DMS53 (cell line): ENCODE measurements at regions not wholly inside any gene's neighbourhood (a gene's known extent, or its start where the extent isn't known, plus 50 kb on each side); places are given as distances from the start of the nearest gene placed in this dataset.

Experiments used
- DNase-seq: peaks from one replicate; lab custom pipeline; 2025; lab: John Stamatoyannopoulos, UW

DNA sequence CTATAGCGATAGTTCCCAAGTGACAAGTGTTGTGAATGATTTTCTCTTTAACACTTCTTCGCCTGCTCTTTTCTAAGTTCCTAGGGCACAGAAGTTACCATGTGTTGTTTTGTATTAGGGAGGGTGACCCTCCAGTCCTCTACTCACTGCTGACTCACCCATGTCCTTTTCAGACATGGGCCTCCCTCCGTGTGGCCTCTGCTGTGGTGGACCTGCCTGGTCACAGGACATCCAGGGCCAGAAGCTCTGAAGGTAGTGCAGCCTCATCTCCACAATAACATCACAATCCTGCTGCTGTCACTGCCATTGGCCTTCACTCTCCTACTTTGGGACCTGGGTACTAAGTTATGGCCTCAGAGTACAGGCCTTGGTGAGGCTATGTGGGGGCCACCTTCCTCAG is 87.1 kb upstream of the TNFAIP3 start:
- no peak for DNase-seq

DNA sequence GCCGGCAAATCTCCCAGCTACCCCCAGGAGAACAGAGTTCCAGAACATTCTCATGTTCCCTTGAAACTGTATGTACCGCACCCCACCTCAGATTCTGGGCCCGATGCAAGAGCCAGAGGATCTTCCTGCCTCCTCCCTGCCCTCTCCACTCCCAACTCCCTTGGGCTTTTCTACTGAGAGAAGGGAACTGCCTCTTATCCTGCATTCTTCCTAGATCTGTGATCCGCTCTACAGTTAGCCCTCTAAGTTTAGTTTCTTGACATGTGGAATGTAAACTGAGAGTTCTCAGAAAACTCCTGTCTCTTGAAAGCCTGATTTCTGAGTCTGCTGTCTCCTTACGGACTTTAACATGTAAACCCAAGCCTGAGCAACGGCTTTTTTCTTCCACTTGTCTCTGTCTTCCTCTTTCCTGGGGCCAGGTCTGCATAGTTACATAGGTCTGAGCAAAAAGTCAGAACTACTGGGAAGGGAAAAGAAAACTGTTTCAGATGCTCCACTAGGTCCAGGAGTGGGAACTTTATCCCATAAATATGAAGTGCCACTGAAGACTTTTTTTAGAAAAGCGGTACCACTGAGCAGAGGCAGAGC is 86.5 kb upstream of the TNFAIP3 start:
- no peak for DNase-seq

DNA sequence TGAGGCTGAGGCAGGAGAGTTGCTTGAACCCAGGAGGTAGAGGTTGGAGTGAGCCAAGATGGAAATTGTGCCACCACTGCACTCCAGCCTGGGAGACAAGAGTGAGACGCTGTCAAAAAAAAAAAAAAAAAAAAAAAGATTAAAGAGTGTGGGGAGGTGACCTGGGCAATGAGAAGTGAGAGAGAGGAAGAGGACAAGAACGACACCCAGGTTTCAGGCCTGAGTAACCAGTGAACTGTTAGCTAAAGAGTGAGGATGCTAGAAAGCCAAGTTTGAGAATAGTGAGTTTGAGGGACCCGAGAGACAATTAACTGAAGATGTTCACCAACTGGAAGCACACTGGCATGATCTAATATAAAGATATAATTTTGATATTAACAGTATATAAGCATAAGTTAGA is 85.4 kb upstream of the TNFAIP3 start:
- DNase-seq = no peak

DNA sequence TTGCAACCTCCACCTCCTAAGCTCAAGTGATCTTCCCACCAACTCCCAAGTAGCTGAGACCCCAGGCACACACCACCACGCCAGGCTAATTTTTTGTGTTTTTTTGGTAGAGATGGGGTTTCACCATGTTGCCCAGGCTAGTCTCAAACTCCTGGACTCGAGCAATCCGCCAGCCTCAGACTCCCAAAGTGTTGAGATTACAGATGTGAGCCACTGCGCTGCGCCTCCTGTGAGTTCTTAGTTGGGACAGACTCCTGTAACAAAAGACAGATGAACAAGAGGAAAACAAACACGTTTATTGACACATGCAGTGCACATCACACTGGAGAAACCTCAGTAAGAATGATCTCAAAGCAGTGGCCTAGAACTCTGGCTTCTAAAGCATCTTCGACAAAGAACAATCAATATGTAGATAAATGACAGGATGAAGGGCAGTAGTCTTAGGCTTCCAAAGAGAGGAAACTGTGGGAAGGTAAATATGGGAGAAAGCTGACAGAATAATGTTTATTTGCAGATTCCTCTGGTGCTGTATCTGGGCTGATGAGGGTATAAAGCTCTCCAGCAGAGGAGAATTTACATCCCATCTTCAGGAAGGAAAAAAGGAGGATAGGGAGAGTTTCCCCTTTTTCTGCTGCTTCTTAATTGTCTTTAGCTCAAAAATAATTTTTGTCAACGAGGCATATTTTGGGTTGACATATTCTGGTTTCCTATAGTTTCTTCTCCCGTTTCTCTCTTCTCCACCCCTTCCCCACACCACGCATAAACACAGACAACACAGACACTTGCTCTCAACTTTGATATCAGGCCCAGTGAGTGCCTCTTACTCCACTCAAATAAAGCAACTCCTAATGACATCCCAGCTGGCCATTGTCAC is 84.7 kb upstream of the TNFAIP3 start:
- DNase-seq = peak; percentile 10

DNA sequence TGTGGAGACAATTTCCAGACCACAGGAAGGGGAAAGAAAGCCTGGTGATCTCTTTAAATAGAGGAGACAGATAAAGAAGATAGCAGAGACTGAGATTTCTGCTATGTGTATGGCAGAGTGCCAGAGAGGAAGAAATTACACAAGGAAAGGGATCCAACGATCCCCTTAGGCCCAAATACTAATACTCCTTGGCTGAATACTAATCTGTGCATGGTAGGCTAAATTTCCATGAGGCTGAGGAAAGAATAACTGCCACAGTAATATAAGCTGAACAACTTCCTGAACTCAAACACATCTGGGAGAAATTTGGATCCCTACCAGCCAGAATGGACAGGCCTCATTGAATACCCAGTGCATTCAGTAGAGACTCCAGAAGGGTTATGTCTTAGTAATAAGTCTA is 83.3 kb upstream of the TNFAIP3 start:
- no peak for DNase-seq

DNA sequence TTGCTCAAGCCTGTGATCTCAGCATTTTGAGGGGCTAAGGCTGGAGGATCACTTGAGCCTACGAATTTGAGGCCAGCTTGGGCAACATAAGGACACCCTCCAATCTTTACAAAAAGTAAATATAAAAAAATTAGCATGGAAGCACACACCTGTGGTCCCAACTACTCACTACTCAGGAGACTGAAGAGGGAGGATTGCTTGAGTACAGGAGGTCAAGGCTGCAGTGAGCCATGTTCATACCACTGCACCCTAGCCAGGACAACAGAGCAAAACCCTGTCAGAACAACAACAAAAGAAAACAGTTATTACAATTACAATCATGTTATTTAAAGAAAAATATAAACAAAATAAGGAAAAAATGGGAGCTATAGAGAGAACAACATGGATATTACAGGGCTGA is 82.5 kb upstream of the TNFAIP3 start:
- no peak for DNase-seq

DNA sequence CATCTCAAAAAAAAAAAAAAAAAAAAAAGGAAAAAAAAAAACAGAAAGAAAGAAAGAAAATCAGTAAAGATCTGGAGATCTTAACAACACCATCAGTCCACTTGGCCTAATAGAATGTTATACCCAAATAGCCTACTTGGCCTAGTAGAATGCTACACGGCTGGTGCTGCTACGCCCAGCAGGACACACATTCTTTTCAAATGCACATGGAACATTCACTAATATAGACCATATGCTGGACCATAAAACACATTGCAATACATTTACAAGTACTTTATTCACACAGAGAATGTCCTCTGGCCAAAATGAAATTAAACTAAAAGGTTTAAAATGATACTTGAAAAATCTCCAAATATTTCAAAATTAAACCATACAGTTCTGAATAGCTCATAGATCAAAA is 80.0 kb upstream of the TNFAIP3 start:
- DNase-seq = no peak

DNA sequence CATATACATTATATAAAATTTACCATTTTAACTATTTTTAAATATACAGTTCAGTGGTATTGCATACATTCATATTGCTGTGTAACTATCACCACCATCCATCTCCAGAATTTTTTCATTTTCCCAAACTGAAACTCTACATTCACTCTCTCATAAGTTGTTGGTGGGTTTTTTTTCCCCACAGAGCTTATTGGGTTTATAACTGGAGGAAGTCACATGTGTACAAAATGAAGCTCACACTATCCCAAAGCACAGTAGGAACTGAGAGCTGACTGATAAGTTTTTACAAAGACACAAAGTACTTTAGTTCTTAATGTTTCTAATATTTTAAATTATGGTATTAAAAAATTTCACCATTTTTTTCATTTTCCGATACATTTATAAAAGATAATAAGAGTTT is 78.8 kb upstream of the TNFAIP3 start:
- no peak for DNase-seq

DNA sequence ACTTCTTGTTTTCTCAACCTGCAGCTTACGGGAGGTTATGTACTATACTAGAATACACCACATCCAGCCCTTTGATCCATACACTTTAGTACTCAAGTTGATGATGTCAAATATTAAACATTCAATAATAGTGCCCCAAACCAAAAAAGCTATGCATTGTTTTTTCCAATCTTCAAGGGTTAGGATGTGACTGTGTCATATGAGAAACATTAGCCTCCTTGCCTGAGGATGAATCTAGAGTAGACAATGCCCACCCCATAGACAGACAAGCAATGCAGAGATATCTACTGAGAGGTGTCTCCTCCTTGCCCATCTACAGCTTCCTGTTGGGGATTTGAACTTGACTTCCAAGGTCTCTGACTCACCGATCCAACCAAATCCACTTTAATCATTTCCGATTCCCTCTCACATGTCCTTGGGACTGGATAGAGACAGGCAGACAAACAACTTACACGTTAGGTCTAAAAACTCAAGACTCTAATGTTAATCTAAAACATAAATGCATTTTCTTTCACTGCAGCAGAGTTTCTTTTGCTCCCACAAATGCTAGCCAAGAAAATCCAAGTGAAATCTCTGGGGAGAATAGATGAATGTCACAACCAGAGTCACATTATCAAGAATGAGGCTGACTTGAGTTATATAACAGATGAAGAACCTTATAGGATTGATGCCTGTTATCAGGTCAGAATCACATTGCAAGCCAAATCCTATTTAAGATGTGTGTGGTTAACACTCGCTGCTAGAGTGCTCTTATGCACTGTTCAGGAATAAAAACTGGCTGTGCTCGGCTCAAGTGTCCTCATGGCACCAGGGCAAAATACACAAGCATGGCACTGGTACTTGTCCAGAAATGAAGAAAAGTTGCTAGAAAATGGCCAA is 75.5 kb upstream of the TNFAIP3 start:
- no peak for DNase-seq

DNA sequence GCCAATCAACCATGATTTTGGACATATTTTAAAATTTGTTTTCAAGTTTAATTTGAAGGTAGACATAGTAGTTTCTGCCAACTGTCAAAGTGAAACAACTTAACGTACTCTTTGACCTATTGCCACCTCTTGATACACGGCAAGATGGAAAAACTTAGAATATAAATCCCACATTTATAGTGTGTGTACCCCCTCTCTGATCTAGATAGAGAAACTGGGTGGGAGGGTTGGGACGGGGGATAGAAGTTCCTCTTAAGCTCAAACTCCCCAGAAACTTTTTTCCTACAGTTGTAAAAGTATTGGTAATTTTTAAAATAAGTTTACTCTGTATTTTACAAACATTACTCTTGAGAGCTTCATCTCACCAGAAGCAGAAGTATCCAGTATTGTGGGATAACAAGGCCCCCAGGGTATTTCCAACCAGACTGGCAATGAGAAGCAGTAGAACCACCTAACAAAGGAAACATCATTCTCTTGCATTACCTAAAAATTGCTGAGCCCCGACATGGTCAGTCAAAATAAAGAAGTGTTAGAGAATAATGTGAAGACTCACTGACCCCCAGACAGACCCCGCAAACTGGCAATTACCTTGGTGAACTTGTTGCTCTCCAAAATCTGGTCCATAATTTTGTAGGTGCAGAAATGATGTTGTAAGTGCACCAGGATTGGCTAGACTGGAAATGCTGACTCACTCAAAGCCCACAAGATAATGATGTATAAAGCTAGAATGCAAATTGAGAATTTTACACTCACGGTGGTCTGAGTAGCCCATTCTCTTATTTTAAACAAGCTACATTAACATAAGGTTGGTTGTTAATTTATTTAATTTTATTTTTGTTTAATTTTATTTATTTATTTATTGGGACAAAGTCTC is 74.7 kb upstream of the TNFAIP3 start:
- no peak for DNase-seq

DNA sequence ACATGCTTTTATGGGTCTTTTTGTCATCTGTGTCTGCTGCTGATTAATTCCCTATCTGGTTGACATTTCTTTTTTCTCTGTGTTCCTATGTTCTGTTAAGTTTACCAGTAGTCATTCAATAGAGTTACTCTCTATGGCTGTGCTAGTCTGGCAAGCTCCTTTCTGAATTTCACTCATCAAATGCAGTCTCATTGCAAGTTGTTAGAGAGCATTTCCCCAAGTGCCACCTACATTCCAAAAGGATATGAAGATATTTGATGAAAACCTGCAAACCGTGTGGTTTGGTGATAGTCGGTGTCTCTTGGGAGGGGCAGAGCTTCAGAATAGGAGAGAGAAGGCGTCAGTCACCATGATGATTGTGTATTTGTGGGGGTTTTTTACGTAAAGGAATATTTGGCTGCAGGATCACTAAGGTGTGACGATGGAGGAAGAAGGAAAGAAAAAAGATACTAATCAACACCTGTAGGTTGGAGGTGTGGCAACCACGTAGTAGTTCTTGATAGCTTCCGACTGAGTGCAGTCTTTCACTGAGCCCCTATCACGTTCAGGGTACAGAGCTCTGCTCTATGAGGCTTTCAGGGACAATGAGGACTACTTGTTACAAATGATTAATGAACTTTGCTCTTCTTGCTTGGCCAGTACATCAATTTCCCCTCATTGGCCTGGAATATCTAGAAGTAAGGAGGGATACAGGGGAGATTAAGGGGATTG is 73.1 kb upstream of the TNFAIP3 start:
- DNase-seq = no peak

DNA sequence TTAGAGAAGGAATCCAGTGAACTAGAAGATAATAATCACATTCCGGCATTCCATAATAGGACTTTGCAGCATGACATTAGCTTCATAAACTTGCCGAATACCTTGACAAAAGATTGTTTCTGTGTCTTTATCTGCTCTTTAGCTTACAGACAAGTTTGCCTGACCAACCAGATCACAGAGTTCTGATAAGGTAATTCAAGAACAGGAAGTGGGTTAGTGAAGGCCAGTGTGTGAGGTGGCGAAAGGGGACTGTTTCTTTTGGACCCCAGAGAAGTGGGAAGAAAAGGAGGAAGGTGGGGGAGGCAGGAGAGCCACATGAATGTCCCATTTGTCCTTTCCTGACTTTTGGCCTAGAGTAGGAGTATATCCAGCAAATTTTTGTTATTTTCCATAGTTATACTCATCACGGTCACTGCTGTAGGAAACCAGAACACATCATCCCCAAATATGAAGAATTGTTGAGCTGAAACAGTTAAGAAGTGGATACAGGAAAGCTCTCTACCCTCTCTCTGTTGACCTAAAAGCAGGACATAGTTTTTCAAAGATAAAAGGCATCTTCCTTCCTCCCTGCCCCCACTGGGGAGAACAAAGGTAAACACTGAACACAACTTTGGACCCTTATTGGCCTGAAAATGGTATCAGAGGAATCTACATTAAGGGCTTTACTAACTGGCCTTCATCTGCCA is 72.4 kb upstream of the TNFAIP3 start:
- DNase-seq = no peak

DNA sequence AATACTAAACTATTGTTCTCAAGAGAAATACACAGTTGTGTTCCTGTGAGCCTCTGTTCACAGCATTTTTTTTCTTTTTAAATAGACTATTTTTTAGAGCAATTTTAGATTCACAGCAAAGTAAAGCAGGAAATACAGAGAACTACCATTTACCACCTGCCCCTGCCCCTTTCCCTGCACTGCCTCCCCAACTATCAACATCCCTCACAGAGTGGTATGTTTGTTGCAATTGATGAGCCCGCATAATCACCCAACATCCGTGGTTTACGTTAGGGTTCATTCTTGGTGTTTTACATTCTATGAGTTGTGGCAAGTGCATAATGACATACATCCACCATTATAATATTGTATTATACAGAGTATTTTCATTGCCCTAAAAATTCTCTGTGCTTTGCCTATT is 71.6 kb upstream of the TNFAIP3 start:
- DNase-seq = no peak

DNA sequence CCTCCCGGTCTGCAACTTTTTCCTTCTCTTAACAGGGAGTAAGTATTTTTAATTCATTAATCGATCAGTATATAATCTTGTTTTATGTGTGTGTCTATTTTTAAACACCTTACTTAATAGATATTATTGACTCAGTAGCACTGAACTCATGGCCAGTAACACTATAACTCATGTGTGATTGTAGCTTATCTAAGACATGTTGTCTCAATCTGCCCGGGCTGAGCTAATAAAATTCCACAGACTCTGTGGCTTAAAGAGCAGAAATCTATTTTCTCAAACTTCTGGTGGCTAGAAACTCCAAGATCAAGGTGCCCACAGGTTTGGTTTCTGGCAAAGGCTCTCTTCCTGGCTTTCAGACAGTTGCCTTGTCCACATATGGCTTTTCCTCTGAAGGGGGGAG is 68.8 kb upstream of the TNFAIP3 start:
- no peak for DNase-seq

DNA sequence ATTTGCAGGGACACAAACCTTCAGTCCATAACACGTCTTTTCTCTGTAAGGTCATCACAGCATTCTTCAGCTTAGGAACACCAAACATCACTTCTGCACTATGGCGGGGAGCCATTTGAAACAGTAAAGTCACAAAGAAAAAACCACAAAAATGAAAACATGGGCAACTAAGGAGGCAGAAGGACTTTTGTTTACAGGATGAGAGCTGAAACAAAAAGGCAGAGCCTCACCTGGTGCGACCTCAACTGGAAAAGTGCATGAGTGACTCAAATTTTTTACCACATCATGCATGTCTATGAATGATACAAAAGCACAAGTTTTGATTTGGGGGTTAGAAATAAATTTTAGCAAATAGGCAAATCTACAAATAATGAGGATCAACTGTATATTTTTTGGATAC is 68.2 kb upstream of the TNFAIP3 start:
- DNase-seq = no peak

DNA sequence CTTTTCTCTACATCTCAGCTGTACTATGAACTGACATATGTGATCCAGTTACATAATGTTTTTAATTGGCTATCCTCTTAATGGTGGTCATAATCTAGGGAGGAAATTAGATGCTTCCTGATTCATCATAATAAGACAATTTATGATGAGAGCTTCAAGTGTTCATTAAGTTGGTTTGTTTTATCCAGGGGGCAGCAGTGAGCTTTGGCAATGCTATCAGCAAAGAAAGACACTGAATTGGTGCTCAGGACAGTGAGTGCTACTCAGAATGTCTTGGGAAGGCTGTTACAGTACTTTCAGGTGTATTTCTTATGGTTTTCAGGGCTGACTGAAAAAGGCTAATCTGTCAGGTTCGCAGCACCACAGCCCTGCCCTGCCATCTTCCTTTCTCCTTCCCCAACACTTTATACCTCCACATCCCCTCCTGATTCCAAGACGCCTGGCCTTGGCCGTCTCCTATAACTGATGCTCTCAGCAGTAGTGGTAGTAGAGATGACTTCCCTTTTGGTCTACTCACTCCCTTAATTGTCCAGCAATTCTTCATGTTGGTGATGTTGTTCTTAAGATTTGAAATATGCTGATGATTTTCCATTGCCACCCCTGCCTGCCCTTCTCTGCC is 67.0 kb upstream of the TNFAIP3 start:
- peak; percentile 67 for DNase-seq

DNA sequence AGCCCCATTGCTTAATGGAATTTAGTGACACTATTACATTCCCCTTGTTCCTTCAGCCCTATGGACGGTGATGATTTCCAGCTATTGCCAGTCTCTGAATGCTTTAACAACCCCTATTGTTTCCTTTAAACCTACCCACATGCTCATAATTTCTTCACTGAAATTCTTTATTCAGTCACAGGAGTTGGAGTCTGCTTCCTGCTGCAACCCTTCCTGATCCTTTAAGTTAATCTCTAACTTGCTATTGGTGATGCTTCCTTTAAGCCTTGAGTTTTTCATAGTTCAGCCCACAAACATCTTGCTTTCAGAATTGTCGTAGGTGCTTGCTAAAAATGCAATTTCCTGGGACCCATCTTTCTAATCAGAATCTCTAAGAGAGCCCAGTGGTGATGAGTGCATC is 66.3 kb upstream of the TNFAIP3 start:
- DNase-seq = no peak

DNA sequence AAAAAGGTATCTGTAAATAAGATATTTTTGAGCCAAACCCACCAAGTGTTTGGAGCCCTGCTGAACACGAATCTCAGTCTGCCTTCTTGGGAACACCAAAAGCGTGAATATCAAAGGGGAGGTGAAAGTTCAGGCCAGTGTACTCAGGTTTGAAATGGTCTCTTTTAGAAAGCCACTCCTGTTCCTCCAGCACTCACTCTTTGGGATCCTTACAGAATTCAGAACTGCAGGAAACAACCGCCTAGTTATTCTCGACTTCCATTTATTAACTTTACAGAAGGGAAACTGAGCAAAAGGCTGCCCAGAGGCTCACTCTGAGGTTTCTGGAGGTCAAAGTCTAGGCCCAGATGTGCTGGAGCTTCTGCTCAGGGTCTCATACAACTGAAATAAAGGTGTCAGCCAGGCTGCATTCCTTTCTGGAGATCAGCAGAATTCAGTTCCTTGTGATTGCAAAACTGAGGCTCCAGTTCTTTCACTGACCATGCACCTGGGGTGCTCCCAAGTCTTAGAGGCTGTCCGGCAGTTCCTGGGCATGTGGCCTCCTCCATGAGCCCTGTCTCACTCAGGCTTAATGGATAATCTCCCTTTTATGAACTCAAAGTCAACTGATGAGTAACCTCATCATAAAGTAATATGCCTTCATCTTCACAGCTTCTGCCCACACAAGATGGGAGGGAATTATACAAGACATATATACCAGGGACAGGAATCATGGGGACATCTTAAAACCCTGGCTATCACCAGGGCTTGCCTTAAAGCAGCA is 65.5 kb upstream of the TNFAIP3 start:
- no peak for DNase-seq

DNA sequence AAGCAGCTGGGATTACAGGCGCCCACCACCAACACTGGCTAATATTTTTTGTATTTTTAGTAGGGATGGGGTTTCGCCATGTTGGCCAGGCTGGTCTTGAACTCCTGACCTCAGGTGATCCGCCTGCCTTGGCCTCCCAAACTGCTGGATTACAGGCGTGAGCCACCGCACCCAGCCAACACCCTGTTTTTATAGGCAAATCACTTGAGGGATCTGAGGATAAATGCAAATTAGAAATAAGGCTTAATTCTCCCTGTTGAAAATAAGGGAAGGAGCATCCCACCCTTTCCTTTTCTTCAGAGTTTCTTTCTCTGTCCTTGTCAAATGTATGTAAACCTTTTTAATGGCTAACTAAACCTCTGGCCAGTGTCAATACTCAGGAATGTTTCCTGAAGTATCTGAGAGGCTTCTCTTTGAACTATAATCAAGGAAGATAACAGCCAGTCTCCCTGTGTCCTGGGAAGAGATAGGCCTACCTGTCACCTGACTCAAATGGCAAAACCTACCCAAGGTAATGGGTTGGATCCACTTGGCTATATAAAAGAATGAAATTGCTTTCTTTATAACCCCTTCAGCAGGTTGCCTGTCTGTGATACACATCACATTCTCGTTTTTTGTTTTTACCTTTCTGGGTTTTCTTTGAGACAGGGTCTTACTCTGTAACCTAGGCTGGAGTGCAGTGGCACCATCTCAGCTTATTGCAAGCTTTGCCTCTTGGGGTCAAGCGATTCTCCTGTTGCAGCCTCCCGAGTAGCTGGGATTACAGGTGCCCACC is 64.5 kb upstream of the TNFAIP3 start:
- no peak for DNase-seq
